RWPE2 (cell line): ENCODE measurements at regions not wholly inside any gene's neighbourhood (a gene's known extent, or its start where the extent isn't known, plus 50 kb on each side); places are given as distances from the start of the nearest gene placed in this dataset.
A peak's percentile ranks its signal among the peaks of the same experiment; 100 is the strongest.

Experiments
- ATAC-seq: fragments of 200-7000 bp; cut with Tn5 transposase; 3 replicates; pipeline ENCODE4 v1.9.1; 2021; ENCODE audit warnings: low read depth
- DNase-seq: peaks from one replicate; pipeline ENCODE4 v3.0.0-alpha.2; 2020; ENCODE audit warnings: low spot score
- H3K27ac ChIP-seq: fragments of 450-650 bp; 2 replicates; pipeline ENCODE4 v1.5.1; 2017; ENCODE audit warnings: mild to moderate bottlenecking; ENCODE audit not compliant: poor library complexity, severe bottlenecking
- H3K27me3 ChIP-seq: fragments of 250-450 bp; sonication (Bioruptor Pico); 2 replicates; pipeline ENCODE4 v1.5.1; 2021; ENCODE audit warnings: mild to moderate bottlenecking, moderate library complexity; ENCODE audit not compliant: insufficient read depth, poor library complexity, severe bottlenecking
- H3K36me3 ChIP-seq: fragments of 250-450 bp; sonication (Bioruptor Pico); 2 replicates; pipeline ENCODE4 v1.5.1; 2020; ENCODE audit warnings: low read depth, mild to moderate bottlenecking, moderate library complexity
- H3K4me1 ChIP-seq: fragments of 250-450 bp; sonication (Bioruptor Pico); 2 replicates; pipeline ENCODE4 v1.5.1; 2021; ENCODE audit warnings: mild to moderate bottlenecking, moderate library complexity; ENCODE audit not compliant: insufficient read depth, poor library complexity, severe bottlenecking
- H3K4me3 ChIP-seq: fragments of 250-450 bp; sonication (Bioruptor Pico); 2 replicates; pipeline ENCODE4 v1.5.1; 2021; ENCODE audit warnings: mild to moderate bottlenecking, moderate library complexity; ENCODE audit not compliant: severe bottlenecking
- H3K9me3 ChIP-seq: fragments of 250-450 bp; sonication (Bioruptor Pico); 2 replicates; pipeline ENCODE4 v1.5.1; 2021; ENCODE audit warnings: mild to moderate bottlenecking, moderate library complexity; ENCODE audit not compliant: severe bottlenecking
- CTCF ChIP-seq: fragments of 450-650 bp; IDR thresholded peaks from one replicate; pipeline ENCODE4 v1.5.1; 2017; ENCODE audit warnings: mild to moderate bottlenecking, moderate library complexity; ENCODE audit not compliant: poor library complexity, severe bottlenecking

- Histone ChIP-seq H3K4me3 (no peak overlapping the region), H3K4me1 (no peaks in the 10 kb centered on the region), H3K9me3 (no peaks in the 10 kb centered on the region), H3K27ac (no peak overlapping the region), H3K27me3 (no peaks in the 10 kb centered on the region), H3K36me3 (no peaks in the 10 kb centered on the region)
- no peak for ATAC-seq
- no peak for DNase-seq
- no peak for TF ChIP-seq CTCF
Observed at GRCh38 chr18:27704736-27705361, 472.1 kb downstream of the CDH2 start.

- DNase-seq, result no peak
- Histone ChIP-seq H3K27me3 (no peaks in the 10 kb centered on the region), H3K36me3 (no peaks in the 10 kb centered on the region), H3K9me3 (peaks cover 2% of the 10 kb centered on the region), H3K4me1 (peaks cover 4% of the 10 kb centered on the region), H3K27ac (no peak overlapping the region), H3K4me3 (no peak overlapping the region)
- no peak for ATAC-seq
- no peak for TF ChIP-seq CTCF
Observed at GRCh38 chr18:27699137-27699536, 477.8 kb downstream of the CDH2 start.

GRCh38 chr18:27696148-27696547, 480.8 kb downstream of the CDH2 start:
- H3K4me3 ChIP-seq, result no peak overlapping the region

GRCh38 chr18:27695503-27695902, 481.4 kb downstream of the CDH2 start:
- Histone ChIP-seq H3K4me3 (no peak overlapping the region), H3K9me3 (peaks cover 2% of the 10 kb centered on the region), H3K27me3 (no peaks in the 10 kb centered on the region), H3K36me3 (no peaks in the 10 kb centered on the region), H3K27ac (no peak overlapping the region), H3K4me1 (peaks cover 4% of the 10 kb centered on the region)
- no peak for TF ChIP-seq CTCF
- ATAC-seq, result peak; percentile 62; the same call in 1 of the 3 replicates
- no peak for DNase-seq

More at GRCh38 chr18:27696148-27696547, 480.8 kb downstream of the CDH2 start:
- TF ChIP-seq CTCF, result no peak
- ATAC-seq (no peak), DNase-seq (no peak)
- H3K9me3 ChIP-seq, result peaks cover 2% of the 10 kb centered on the region
- H3K27ac ChIP-seq, result no peak overlapping the region
- H3K36me3 ChIP-seq, result no peaks in the 10 kb centered on the region
- peaks cover 4% of the 10 kb centered on the region for H3K4me1 ChIP-seq
- no peaks in the 10 kb centered on the region for H3K27me3 ChIP-seq

- no peak overlapping the region for H3K4me3 ChIP-seq
- no peak for TF ChIP-seq CTCF
- peaks cover 2% of the 10 kb centered on the region for H3K9me3 ChIP-seq
- DNase-seq (no peak), ATAC-seq (no peak)
- H3K27ac ChIP-seq, result no peak overlapping the region
- H3K4me1 ChIP-seq, result peaks cover 4% of the 10 kb centered on the region
- H3K27me3 ChIP-seq, result no peaks in the 10 kb centered on the region
- H3K36me3 ChIP-seq, result no peaks in the 10 kb centered on the region
Observed at GRCh38 chr18:27695052-27695451, 481.9 kb downstream of the CDH2 start.
